ENCODE measurements at regions not wholly inside any gene's neighbourhood (a gene's known extent, or its start where the extent isn't known, plus 50 kb on each side); places are given as distances from the start of the nearest gene placed in this dataset.

- no peak for TF ChIP-seq CTCF (IDR thresholded peaks at IDR 0.05)
- no peaks in the 10 kb centered on the region for H3K36me3 Mint-ChIP-seq (ENCODE audit: low read depth)
- H3K4me3 Mint-ChIP-seq: no peak overlapping the region
- H3K9me3 Mint-ChIP-seq: peaks cover 4% of the 10 kb centered on the region
- ChIA-PET POLR2A (no interaction called here), CTCF (no interaction called here)
- DNase-seq (no peak), ATAC-seq (no peak)
- H3K27me3 Mint-ChIP-seq: no peaks in the 10 kb centered on the region
- no peak overlapping the region for H3K27ac Mint-ChIP-seq
- intact Hi-C loops (cut with micrococcal nuclease): no loop called here
- no peaks in the 10 kb centered on the region for H3K4me1 Mint-ChIP-seq (ENCODE audit: low read depth)
Measured at GRCh38 chr15:36356466-36356865, 223.0 kb upstream of the CDIN1 start.

GRCh38 chr15:36356978-36357601 lies 222.3 kb upstream of the CDIN1 start:
- no peak for ATAC-seq
- intact Hi-C loops (cut with micrococcal nuclease): no loop called here
- Mint-ChIP-seq H3K4me1 (ENCODE audit: low read depth) (no peaks in the 10 kb centered on the region), H3K27ac (no peak overlapping the region), H3K9me3 (peaks cover 4% of the 10 kb centered on the region), H3K4me3 (no peak overlapping the region), H3K36me3 (ENCODE audit: low read depth) (no peaks in the 10 kb centered on the region), H3K27me3 (no peaks in the 10 kb centered on the region)
- TF ChIP-seq CTCF (IDR thresholded peaks at IDR 0.05): no peak
- ChIA-PET POLR2A (no interaction called here), CTCF (no interaction called here)
- DNase-seq: no peak

GRCh38 chr15:36358094-36358493 lies 221.3 kb upstream of the CDIN1 start:
- Mint-ChIP-seq H3K9me3 (no peaks in the 10 kb centered on the region), H3K27me3 (no peaks in the 10 kb centered on the region), H3K4me1 (ENCODE audit: low read depth) (no peaks in the 10 kb centered on the region), H3K4me3 (no peak overlapping the region), H3K27ac (no peak overlapping the region), H3K36me3 (ENCODE audit: low read depth) (no peaks in the 10 kb centered on the region)
- intact Hi-C loops (cut with micrococcal nuclease): no loop called here
- no peak for TF ChIP-seq CTCF (IDR thresholded peaks at IDR 0.05)
- CTCF ChIA-PET: no interaction called here
- POLR2A ChIA-PET: no interaction called here
- ATAC-seq (no peak), DNase-seq (no peak)

GRCh38 chr15:36358523-36358922 lies 220.9 kb upstream of the CDIN1 start:
- H3K4me1 Mint-ChIP-seq (ENCODE audit: low read depth): no peaks in the 10 kb centered on the region
- no peaks in the 10 kb centered on the region for H3K36me3 Mint-ChIP-seq (ENCODE audit: low read depth)
- DNase-seq (no peak), ATAC-seq (no peak)
- intact Hi-C loops (cut with micrococcal nuclease): no loop called here
- no peaks in the 10 kb centered on the region for H3K27me3 Mint-ChIP-seq
- H3K4me3 Mint-ChIP-seq: no peak overlapping the region
- no peaks in the 10 kb centered on the region for H3K9me3 Mint-ChIP-seq
- no peak for TF ChIP-seq CTCF (IDR thresholded peaks at IDR 0.05)
- H3K27ac Mint-ChIP-seq: no peak overlapping the region
- ChIA-PET CTCF (no interaction called here), POLR2A (no interaction called here)

- intact Hi-C loops (cut with micrococcal nuclease): no loop called here
- DNase-seq (no peak), ATAC-seq (no peak)
- ChIA-PET CTCF (no interaction called here), POLR2A (no interaction called here)
- Mint-ChIP-seq H3K4me1 (ENCODE audit: low read depth) (no peaks in the 10 kb centered on the region), H3K9me3 (no peaks in the 10 kb centered on the region), H3K36me3 (ENCODE audit: low read depth) (no peaks in the 10 kb centered on the region), H3K4me3 (no peak overlapping the region), H3K27me3 (no peaks in the 10 kb centered on the region), H3K27ac (no peak overlapping the region)
- TF ChIP-seq CTCF (IDR thresholded peaks at IDR 0.05): no peak
Measured at GRCh38 chr15:36359286-36359685, 220.1 kb upstream of the CDIN1 start.
